ENCODE measurements at regions not wholly inside any gene's neighbourhood (a gene's known extent, or its start where the extent isn't known, plus 50 kb on each side); places are given as distances from the start of the nearest gene placed in this dataset.

- Mint-ChIP-seq H3K4me3 (no peak overlapping the region), H3K27ac (no peak overlapping the region), H3K9me3 (peaks cover 8% of the 10 kb centered on the region), H3K36me3 (ENCODE audit: low read depth) (no peaks in the 10 kb centered on the region), H3K27me3 (ENCODE audit: low read depth) (no peaks in the 10 kb centered on the region), H3K4me1 (peaks cover 9% of the 10 kb centered on the region)
- TF ChIP-seq CTCF (IDR thresholded peaks at IDR 0.05; ENCODE audit: unreplicated experiment in 3 of 3) = no peak
These were observed 53.8 kb upstream of the HPDL start for GRCh38 chr1:45272913-45273371.

GRCh38 chr1:45275054-45275453, 51.6 kb upstream of the HPDL start:
- Mint-ChIP-seq H3K4me3 (no peak overlapping the region), H3K9me3 (peaks cover 23% of the 10 kb centered on the region), H3K36me3 (ENCODE audit: low read depth) (no peaks in the 10 kb centered on the region), H3K27me3 (ENCODE audit: low read depth) (no peaks in the 10 kb centered on the region), H3K4me1 (no peaks in the 10 kb centered on the region), H3K27ac (no peak overlapping the region)
- no peak for TF ChIP-seq CTCF (IDR thresholded peaks at IDR 0.05; ENCODE audit: unreplicated experiment in 3 of 3)

Measured in nephron (organoid).